IMR-90 (cell line): ENCODE measurements at regions not wholly inside any gene's neighbourhood (a gene's known extent, or its start where the extent isn't known, plus 50 kb on each side); places are given as distances from the start of the nearest gene placed in this dataset.

Experiments
- BHLHE40 ChIP-seq: fragments of 150-350 bp; IDR thresholded peaks from 2 replicates; pipeline ENCODE4 v1.6.1; 2016; ENCODE audit warnings: mild to moderate bottlenecking, low read depth, low read length
- CHD1 ChIP-seq: IDR thresholded peaks from 2 replicates; pipeline ENCODE4 v1.6.1; 2012; ENCODE audit warnings: low read depth, low read length, improper control_type of control experiment
- MAFK ChIP-seq: IDR thresholded peaks from 2 replicates; pipeline ENCODE4 v1.6.1; 2012; ENCODE audit warnings: low read depth, low read length, improper control_type of control experiment
- MAZ ChIP-seq: IDR thresholded peaks from 2 replicates; pipeline ENCODE4 v1.6.1; 2012; ENCODE audit warnings: low read depth, mild to moderate bottlenecking, low read length, improper control_type of control experiment, moderate library complexity, borderline replicate concordance
- POLR2A ChIP-seq: IDR thresholded peaks from 2 replicates; pipeline ENCODE4 v1.6.1; 2012; ENCODE audit warnings: mild to moderate bottlenecking, low read depth, low read length
- RCOR1 ChIP-seq: IDR thresholded peaks from 2 replicates; pipeline ENCODE4 v1.6.1; 2012; ENCODE audit warnings: mild to moderate bottlenecking, low read length, improper control_type of control experiment; ENCODE audit not compliant: insufficient replicate concordance
- RFX5 ChIP-seq: IDR thresholded peaks from 2 replicates; pipeline ENCODE4 v1.8.0; 2012; ENCODE audit warnings: low read depth, mild to moderate bottlenecking, low read length, moderate library complexity
- SMC3 ChIP-seq: fragments of 150-350 bp; IDR thresholded peaks from 2 replicates; pipeline ENCODE4 v1.6.1; 2016; ENCODE audit warnings: low read depth, mild to moderate bottlenecking, antibody characterized with exemption, low read length, moderate library complexity
- TF ChIP-seq, protein P1 (sequence below): conservative IDR thresholded peaks from 2 replicates; pipeline ENCODE4 v1.5.1; 2012; ENCODE audit warnings: mild to moderate bottlenecking, low read depth, low read length, improper control_type of control experiment
- TF ChIP-seq, protein P2 (sequence below): fragments of 150-350 bp; IDR thresholded peaks from 2 replicates; pipeline ENCODE4 v1.6.1; 2017; ENCODE audit warnings: mild to moderate bottlenecking, antibody characterized with exemption, low read length, low read depth

DNA sequence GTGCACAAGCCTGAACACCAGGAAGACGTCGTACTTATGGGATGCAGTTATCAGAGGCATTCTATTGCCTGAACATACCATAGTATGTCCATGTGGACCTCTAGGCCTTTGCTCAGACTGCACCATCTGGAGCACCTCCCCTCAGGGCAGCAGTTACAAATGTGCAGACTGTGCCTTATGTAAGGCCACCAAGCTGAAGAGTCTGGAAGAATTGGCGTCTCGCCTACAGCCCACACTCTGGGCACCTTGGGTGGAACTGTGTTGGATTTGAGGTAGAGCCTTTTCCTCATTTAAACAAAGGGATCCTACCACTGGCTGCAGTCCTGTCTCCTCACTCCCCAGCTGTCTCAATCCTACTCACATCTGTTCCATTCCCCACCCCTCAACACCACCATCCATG, 204.3 kb upstream of the FRMD6 start:
- TF ChIP-seq, protein P1, sequence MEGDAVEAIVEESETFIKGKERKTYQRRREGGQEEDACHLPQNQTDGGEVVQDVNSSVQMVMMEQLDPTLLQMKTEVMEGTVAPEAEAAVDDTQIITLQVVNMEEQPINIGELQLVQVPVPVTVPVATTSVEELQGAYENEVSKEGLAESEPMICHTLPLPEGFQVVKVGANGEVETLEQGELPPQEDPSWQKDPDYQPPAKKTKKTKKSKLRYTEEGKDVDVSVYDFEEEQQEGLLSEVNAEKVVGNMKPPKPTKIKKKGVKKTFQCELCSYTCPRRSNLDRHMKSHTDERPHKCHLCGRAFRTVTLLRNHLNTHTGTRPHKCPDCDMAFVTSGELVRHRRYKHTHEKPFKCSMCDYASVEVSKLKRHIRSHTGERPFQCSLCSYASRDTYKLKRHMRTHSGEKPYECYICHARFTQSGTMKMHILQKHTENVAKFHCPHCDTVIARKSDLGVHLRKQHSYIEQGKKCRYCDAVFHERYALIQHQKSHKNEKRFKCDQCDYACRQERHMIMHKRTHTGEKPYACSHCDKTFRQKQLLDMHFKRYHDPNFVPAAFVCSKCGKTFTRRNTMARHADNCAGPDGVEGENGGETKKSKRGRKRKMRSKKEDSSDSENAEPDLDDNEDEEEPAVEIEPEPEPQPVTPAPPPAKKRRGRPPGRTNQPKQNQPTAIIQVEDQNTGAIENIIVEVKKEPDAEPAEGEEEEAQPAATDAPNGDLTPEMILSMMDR: no peak
- no peak for TF ChIP-seq POLR2A
- no peak for TF ChIP-seq MAFK
- no peak for TF ChIP-seq RCOR1
- TF ChIP-seq BHLHE40: no peak
- TF ChIP-seq RFX5: no peak
- TF ChIP-seq, protein P2, sequence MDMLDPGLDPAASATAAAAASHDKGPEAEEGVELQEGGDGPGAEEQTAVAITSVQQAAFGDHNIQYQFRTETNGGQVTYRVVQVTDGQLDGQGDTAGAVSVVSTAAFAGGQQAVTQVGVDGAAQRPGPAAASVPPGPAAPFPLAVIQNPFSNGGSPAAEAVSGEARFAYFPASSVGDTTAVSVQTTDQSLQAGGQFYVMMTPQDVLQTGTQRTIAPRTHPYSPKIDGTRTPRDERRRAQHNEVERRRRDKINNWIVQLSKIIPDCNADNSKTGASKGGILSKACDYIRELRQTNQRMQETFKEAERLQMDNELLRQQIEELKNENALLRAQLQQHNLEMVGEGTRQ: no peak
- TF ChIP-seq SMC3: no peak
- TF ChIP-seq CHD1: no peak
- TF ChIP-seq MAZ: no peak
